Activated naive CD4-positive, alpha-beta T cell treated with anti-CD3 and anti-CD28 coated beads for 36 hours (primary cell): ENCODE measurements at regions not wholly inside any gene's neighbourhood (a gene's known extent, or its start where the extent isn't known, plus 50 kb on each side); places are given as distances from the start of the nearest gene placed in this dataset.

Source experiments
- CTCF ChIA-PET: fragments of 350-600 bp; sonication (Branson Sonifier 250); formaldehyde crosslinking; loops from one replicate; lab custom pipeline; 2021; ENCODE audit warnings: antibody characterized with exemption; lab: Charles Lee
- DNase-seq: peaks from one replicate; pipeline ENCODE4 v3.0.0-alpha.2; 2020
- H3K27ac Mint-ChIP-seq: one replicate; pipeline ENCODE4 v1.8.0; 2021; ENCODE audit warnings: mild to moderate bottlenecking, mixed read lengths
- H3K27me3 Mint-ChIP-seq: one replicate; pipeline ENCODE4 v1.8.0; 2021; ENCODE audit warnings: low read depth, mixed read lengths
- H3K36me3 Mint-ChIP-seq: one replicate; pipeline ENCODE4 v1.8.0; 2021; ENCODE audit warnings: low read depth, mixed read lengths
- H3K4me1 Mint-ChIP-seq: one replicate; pipeline ENCODE4 v1.8.0; 2021; ENCODE audit warnings: low read depth, mixed read lengths
- H3K4me3 Mint-ChIP-seq: one replicate; pipeline ENCODE4 v1.8.0; 2021; ENCODE audit warnings: mild to moderate bottlenecking, moderate library complexity, mixed read lengths
- H3K9me3 Mint-ChIP-seq: one replicate; pipeline ENCODE4 v1.8.0; 2021; ENCODE audit warnings: mixed read lengths
- intact Hi-C: fragments of 100-400 bp; cut with micrococcal nuclease; formaldehyde crosslinking; loops from one replicate; pipeline ENCODE4 v1.15.1; 2023

DNA sequence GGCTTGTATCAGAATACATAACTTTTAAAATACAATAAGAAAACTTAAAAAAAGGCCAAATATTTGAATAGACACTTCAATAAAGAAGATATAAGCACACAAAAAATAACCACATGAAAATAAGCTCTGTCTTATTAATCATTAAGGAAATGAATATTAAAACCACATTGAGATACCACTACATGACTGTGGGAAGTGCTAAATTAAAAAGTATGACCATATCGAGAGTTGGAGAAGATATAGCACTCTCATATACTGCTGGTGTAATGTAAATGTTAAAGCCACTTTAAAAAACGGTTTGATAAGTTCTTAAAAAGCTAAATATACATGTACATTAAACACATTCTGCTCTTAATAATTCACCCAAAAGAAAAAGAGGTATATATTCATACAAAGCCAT lies 104.6 kb upstream of the TRIB2 start:
- Mint-ChIP-seq H3K27me3 (no peaks in the 10 kb centered on the region), H3K9me3 (no peaks in the 10 kb centered on the region), H3K4me3 (no peak overlapping the region), H3K27ac (no peak overlapping the region), H3K36me3 (no peaks in the 10 kb centered on the region), H3K4me1 (peaks cover 13% of the 10 kb centered on the region)
- intact Hi-C loops, result no loop called here
- DNase-seq, result no peak
- CTCF ChIA-PET, result no interaction called here

DNA sequence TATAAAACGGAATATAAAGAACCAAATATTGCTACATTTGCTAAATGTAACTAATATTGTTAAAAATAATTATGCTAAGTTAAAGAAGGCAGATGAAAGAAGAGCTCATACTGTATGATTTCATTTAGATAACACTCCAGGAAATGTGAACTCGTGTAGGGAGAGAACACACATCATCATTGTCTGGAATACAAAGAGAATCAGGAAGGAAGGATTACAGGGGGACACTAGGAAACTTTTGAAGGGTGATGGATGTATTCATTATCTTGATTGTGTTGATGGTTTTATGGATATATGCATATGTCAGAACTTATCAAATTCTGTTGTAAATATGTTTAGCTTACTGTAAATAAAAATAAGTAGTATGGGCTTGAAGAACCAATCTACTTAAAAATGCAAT lies 104.1 kb upstream of the TRIB2 start:
- CTCF ChIA-PET, result no interaction called here
- no peak for DNase-seq
- Mint-ChIP-seq H3K4me1 (peaks cover 11% of the 10 kb centered on the region), H3K27ac (no peak overlapping the region), H3K4me3 (no peak overlapping the region), H3K36me3 (no peaks in the 10 kb centered on the region), H3K27me3 (no peaks in the 10 kb centered on the region), H3K9me3 (no peaks in the 10 kb centered on the region)
- intact Hi-C loops, result no loop called here

DNA sequence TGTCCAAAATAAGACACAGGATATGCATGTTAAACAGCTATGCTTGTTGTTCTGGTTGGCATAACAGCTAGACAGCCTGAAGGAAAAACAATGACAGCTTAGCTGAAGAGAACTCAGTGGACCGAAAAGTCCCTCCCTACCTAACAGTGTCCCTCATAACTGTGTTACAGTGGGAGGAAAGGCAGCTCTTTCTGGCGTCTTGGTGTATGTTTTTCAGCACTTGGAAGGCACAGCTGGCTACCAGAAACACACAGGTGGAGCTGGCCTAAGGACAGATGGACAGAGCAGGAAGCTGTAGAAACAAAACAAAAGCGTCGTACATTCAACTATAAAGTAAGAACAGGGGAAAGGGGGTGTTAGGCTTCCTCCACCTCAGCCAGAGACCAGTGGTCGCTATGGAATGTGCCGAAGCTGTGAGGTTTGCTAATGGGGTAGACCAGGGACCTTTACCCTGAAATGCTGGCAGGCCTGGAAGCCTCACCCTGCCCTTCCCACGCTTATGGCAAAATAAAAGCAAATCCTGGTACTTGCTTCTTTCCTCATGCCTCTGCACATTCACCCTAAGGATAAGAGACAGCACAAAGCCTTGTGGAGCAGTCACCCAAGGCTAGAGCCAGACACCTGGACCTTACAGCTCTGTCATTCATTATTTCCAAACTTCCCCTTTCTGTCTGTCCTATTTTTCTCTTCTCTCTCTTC lies 103.5 kb upstream of the TRIB2 start:
- no peak for DNase-seq
- no peaks in the 10 kb centered on the region for H3K27me3 Mint-ChIP-seq
- H3K4me1 Mint-ChIP-seq, result peaks cover 8% of the 10 kb centered on the region
- intact Hi-C loops, result no loop called here
- no peaks in the 10 kb centered on the region for H3K36me3 Mint-ChIP-seq
- H3K9me3 Mint-ChIP-seq, result no peaks in the 10 kb centered on the region
- no peak overlapping the region for H3K4me3 Mint-ChIP-seq
- CTCF ChIA-PET, result no interaction called here
- no peak overlapping the region for H3K27ac Mint-ChIP-seq

DNA sequence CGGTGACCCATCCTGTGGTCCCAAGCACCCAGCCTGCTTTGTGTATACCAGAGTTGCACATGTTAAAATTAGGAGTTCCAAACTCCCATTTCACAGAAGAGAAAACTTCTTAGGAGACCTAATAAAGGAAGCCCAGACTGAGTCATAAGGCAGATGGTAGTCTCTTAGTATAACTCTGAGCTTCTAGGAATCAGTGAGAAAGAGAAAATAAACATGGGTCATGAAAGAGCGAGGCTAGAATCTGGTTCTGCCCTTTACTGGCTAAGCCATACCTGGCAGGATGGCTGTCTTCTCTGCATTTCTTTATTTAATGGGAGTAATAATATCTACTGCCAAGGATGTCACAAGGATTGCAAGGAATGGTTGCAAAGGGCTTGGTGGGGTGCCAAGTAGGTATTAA lies 101.2 kb upstream of the TRIB2 start:
- intact Hi-C loops, result no loop called here
- Mint-ChIP-seq H3K27me3 (no peaks in the 10 kb centered on the region), H3K27ac (no peak overlapping the region), H3K4me3 (no peak overlapping the region), H3K4me1 (peaks cover 14% of the 10 kb centered on the region), H3K36me3 (no peaks in the 10 kb centered on the region), H3K9me3 (no peaks in the 10 kb centered on the region)
- no peak for DNase-seq
- CTCF ChIA-PET, result no interaction called here

DNA sequence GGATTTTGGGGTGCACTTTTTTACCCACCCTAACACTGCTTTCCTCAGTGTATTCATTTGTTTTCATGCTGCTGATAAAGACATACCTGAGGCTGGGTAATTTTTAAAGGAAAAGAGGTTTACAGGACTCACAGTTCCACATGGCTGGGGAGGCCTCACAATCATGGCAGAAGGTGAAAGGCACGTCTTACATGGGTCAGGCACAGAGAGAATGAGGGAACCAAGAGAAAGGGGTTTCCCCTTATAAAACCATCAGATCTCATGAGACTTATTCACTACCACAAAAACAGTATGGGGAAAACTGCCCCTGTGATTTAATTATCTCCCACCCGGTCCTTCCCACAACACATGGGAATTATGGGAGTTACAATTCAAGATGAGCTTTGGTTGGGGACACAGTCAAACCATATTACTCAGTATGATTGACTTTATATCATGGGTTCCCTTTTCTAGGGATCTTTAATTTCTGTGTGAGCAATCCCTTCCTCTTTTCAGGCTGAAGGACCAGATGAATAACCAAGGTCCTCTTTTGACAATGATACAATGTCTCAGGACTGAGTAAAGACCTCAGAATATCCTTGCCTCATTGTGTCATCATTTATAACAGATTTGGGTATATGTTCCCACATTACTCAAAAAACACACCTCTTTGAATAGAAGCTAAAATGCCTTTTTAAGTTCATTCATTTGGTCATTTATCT lies 100.1 kb upstream of the TRIB2 start:
- H3K36me3 Mint-ChIP-seq, result no peaks in the 10 kb centered on the region
- no peaks in the 10 kb centered on the region for H3K9me3 Mint-ChIP-seq
- peaks cover 16% of the 10 kb centered on the region for H3K4me1 Mint-ChIP-seq
- no peak for DNase-seq
- no peaks in the 10 kb centered on the region for H3K27me3 Mint-ChIP-seq
- H3K27ac Mint-ChIP-seq, result no peak overlapping the region
- CTCF ChIA-PET, result no interaction called here
- intact Hi-C loops, result no loop called here
- no peak overlapping the region for H3K4me3 Mint-ChIP-seq

DNA sequence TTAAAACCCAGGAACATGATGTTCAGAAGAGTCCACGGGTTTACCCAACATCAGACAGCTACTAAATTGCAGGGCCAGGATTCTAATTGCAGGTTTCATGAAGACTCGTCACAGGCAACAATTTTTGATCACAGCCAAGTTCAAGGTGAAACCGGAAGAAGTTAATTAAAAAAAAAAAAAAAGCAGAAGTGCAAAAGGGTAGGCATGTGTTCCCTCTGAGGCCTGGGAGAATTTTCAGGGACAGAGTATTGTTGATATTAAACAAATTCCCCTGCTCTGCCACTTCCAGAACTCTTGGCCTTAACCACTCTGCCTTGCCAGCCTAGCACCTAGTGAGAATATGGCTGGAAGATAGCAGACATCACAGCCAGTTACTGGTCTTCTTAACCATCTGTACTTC lies 99.4 kb upstream of the TRIB2 start:
- Mint-ChIP-seq H3K4me1 (peaks cover 16% of the 10 kb centered on the region), H3K9me3 (no peaks in the 10 kb centered on the region), H3K4me3 (no peak overlapping the region), H3K27me3 (no peaks in the 10 kb centered on the region), H3K36me3 (no peaks in the 10 kb centered on the region), H3K27ac (no peak overlapping the region)
- CTCF ChIA-PET, result no interaction called here
- no peak for DNase-seq
- intact Hi-C loops, result no loop called here

DNA sequence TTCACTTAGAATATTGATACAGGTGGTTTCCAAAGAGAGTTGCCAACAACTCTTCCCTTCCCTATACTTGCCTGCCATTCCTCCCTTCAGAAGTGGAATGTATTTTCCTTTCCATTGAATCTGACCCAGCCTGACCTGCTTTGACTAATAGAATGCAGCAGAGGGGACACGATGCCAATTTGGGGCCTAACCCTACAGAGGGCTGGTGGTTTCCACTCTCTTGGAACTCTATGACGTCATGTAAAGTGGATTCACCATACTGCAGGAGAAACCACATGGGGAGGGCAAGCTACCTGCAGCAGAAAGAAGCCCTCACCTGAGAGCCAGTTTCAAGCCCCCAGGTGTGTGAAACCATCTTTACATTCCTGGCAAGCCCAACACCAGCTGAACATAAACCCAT lies 98.9 kb upstream of the TRIB2 start:
- peaks cover 16% of the 10 kb centered on the region for H3K4me1 Mint-ChIP-seq
- no peaks in the 10 kb centered on the region for H3K9me3 Mint-ChIP-seq
- H3K36me3 Mint-ChIP-seq, result no peaks in the 10 kb centered on the region
- no peak overlapping the region for H3K27ac Mint-ChIP-seq
- no peaks in the 10 kb centered on the region for H3K27me3 Mint-ChIP-seq
- CTCF ChIA-PET, result interaction anchor here (0.6 kb wide), 1 partner anchor 833 kb away, joined by 3 read pairs; no protein-coding TSS in a partner anchor
- DNase-seq, result no peak
- intact Hi-C loops, result no loop called here
- no peak overlapping the region for H3K4me3 Mint-ChIP-seq

DNA sequence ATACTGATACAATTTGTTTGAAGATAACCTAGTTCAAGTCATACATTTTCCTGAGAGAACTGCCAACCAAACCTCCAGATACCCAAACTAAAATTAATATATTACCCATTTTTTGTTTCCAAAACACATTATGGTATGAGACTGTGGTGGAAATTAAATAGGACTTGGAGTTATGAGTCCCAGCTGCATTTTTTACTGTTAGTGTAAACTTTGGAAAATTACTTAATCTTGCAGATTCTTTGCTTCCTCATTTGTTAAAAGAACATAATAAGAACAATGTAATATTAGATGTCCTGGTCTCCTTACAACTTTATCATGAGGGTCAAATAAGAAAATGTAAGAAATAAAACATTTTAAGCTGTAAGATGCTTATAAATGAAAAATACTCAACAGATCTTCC lies 98.2 kb upstream of the TRIB2 start:
- H3K27me3 Mint-ChIP-seq, result no peaks in the 10 kb centered on the region
- intact Hi-C loops, result no loop called here
- H3K4me1 Mint-ChIP-seq, result peaks cover 14% of the 10 kb centered on the region
- H3K4me3 Mint-ChIP-seq, result no peak overlapping the region
- no peaks in the 10 kb centered on the region for H3K36me3 Mint-ChIP-seq
- no peak for DNase-seq
- H3K27ac Mint-ChIP-seq, result no peak overlapping the region
- CTCF ChIA-PET, result interaction anchor here (0.6 kb wide), 1 partner anchor 834 kb away, joined by 3 read pairs; no protein-coding TSS in a partner anchor
- H3K9me3 Mint-ChIP-seq, result no peaks in the 10 kb centered on the region

DNA sequence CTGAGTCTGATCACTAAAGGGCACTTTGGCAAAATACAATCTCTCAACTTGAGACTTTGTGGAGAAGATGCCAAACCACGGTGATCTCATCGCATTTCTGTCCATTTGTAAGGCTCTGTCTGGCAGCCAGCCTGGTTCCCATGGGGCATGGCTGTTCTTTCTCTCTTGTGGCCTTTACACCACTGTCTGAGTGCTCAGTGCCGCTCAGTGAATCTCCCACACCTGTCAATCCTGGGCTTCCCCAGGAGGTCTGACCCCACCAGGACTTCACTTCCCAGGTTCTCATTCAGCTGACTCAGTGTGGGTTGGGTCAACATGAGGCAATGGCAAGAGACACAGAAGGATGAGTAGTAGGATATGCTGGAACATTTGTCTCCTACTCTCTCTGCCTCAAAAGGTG lies 96.8 kb upstream of the TRIB2 start:
- Mint-ChIP-seq H3K36me3 (no peaks in the 10 kb centered on the region), H3K27me3 (no peaks in the 10 kb centered on the region), H3K4me1 (peaks cover 15% of the 10 kb centered on the region), H3K27ac (peak overlapping the region; percentile 36), H3K9me3 (no peaks in the 10 kb centered on the region), H3K4me3 (no peak overlapping the region)
- intact Hi-C loops, result no loop called here
- no peak for DNase-seq
- CTCF ChIA-PET, result no interaction called here

DNA sequence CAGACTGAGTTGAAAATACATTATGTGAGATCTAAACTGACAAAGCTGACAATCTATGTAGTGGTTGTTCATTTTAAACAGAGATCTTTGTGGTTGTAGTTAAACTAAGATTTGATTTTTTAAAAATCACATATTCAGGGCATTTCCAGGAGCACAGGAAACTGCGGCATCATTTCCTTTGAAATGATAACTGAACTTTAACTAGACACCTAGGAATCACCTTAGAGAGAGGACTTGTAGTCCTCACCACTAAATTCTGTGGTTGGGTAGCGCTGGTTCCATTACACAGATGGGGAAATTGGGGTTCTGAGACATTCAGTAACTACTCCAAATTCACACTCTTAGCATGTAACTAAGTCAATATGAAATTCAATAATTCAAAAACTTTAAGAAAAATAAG lies 96.0 kb upstream of the TRIB2 start:
- Mint-ChIP-seq H3K4me1 (peaks cover 23% of the 10 kb centered on the region), H3K36me3 (no peaks in the 10 kb centered on the region), H3K27me3 (no peaks in the 10 kb centered on the region), H3K4me3 (no peak overlapping the region), H3K9me3 (no peaks in the 10 kb centered on the region), H3K27ac (no peak overlapping the region)
- CTCF ChIA-PET, result no interaction called here
- intact Hi-C loops, result no loop called here
- DNase-seq, result no peak

DNA sequence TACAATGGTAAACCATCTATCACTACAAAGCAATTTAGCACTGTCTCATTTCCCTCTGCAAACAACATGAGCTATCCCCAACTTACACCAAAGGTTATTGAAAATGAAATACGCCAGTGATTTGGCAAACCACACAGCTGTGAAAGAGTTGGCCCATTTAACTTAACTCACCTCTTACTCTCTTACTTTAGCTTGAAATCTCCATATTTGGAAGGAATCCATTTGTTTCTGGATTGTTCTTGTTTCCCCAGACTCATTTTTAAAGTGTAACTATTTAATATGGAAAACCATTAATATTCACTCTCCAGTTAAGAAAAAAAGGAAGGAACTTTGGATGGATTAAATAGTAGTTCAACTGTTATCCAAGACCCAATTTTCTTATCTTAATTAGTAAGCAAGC lies 93.7 kb upstream of the TRIB2 start:
- H3K9me3 Mint-ChIP-seq, result no peaks in the 10 kb centered on the region
- H3K4me1 Mint-ChIP-seq, result peaks cover 21% of the 10 kb centered on the region
- intact Hi-C loops, result no loop called here
- H3K27ac Mint-ChIP-seq, result no peak overlapping the region
- DNase-seq, result no peak
- CTCF ChIA-PET, result no interaction called here
- no peaks in the 10 kb centered on the region for H3K36me3 Mint-ChIP-seq
- H3K27me3 Mint-ChIP-seq, result no peaks in the 10 kb centered on the region
- no peak overlapping the region for H3K4me3 Mint-ChIP-seq

DNA sequence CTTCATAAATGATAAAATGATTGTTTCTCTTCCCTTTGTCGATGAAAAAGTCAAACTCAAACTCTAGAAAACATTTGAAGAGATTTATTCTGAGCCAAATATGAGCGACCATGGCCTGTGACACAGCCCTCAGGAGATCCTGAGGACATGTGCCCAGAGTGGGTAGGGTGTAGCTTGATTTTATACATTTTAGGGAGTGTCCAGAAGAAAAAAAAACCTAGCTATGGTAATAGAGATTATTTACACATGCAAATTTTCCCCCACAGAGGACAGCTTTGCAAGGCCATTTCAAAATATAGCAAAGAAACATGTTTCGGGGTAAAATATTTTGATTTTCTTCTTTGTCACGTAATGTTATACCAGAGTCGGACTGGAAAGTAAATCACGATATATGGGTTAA lies 92.4 kb upstream of the TRIB2 start:
- H3K4me1 Mint-ChIP-seq, result peaks cover 21% of the 10 kb centered on the region
- no peaks in the 10 kb centered on the region for H3K9me3 Mint-ChIP-seq
- H3K27me3 Mint-ChIP-seq, result no peaks in the 10 kb centered on the region
- CTCF ChIA-PET, result no interaction called here
- no peak overlapping the region for H3K4me3 Mint-ChIP-seq
- intact Hi-C loops, result no loop called here
- no peak overlapping the region for H3K27ac Mint-ChIP-seq
- no peak for DNase-seq
- no peaks in the 10 kb centered on the region for H3K36me3 Mint-ChIP-seq

DNA sequence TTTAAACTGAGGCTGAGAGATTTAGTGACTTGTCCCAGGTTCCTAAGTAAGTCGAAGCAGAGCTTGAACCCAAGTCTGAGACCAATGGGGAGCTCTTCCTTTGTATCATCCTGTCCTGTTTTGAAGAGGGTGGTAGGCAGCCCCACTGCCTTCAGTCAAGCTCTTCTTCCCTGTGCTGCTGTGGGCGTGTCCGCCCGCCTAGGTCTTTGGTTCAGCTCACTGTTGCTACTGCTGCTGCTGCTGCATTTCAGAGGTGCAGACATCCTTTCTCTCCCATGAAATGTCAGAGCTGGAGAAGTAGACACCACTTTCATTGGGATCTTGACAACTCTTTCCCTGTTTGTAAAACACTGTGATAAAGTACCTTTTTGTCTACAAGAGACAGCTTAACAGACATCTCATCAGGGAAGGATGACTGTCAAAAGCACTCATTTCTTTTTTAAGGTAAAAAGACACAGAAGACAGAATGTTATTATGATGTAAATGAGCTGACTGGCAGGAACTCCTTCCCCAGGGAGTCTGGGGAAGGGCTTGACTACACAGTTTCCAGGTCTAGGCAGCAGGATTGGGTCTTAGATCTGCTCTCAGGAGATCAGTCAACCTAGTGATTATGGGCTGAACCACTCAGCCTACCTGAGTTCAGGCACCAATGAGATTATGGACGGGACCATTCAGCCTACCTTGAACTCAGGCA lies 91.7 kb upstream of the TRIB2 start:
- DNase-seq, result no peak
- Mint-ChIP-seq H3K4me1 (peaks cover 18% of the 10 kb centered on the region), H3K27me3 (no peaks in the 10 kb centered on the region), H3K27ac (no peak overlapping the region), H3K36me3 (no peaks in the 10 kb centered on the region), H3K9me3 (no peaks in the 10 kb centered on the region), H3K4me3 (no peak overlapping the region)
- intact Hi-C loops, result no loop called here
- CTCF ChIA-PET, result no interaction called here
